Thymus (tissue), 11 donors: ENCODE measurements at regions not wholly inside any gene's neighbourhood (a gene's known extent, or its start where the extent isn't known, plus 50 kb on each side); places are given as distances from the start of the nearest gene placed in this dataset.

Experiments
- DNase-seq, 9 donors: peaks; one replicate each; pipeline ENCODE4 v3.0.0-alpha.2; 2013; ENCODE audit warnings: low spot score in 9 of 9, low read depth in 6 of 9, missing footprints in 1 of 9
- H3K27ac ChIP-seq, 2 donors: one replicate each; pipeline ENCODE4 v1.5.1; 2013; ENCODE audit warnings: control low read depth in 1 of 2, low read depth in 1 of 2, low read length in 1 of 2, mild to moderate bottlenecking in 1 of 2, moderate library complexity in 1 of 2
- H3K27me3 ChIP-seq, 2 donors: one replicate each; pipeline ENCODE4 v1.5.1; 2013; ENCODE audit warnings: low read length in 1 of 2; ENCODE audit not compliant: control insufficient read depth in 2 of 2, insufficient read depth in 1 of 2
- H3K36me3 ChIP-seq, 2 donors: one replicate each; pipeline ENCODE4 v1.5.1; 2013; ENCODE audit warnings: low read length in 1 of 2, mild to moderate bottlenecking in 1 of 2, moderate library complexity in 1 of 2; ENCODE audit not compliant: control insufficient read depth in 2 of 2, insufficient read depth in 2 of 2
- H3K4me1 ChIP-seq, 2 donors: one replicate each; pipeline ENCODE4 v1.5.1; 2013; ENCODE audit warnings: low read length in 2 of 2; ENCODE audit not compliant: control insufficient read depth in 2 of 2, insufficient read depth in 2 of 2
- H3K4me3 ChIP-seq, 2 donors: one replicate each; pipeline ENCODE4 v1.5.1; 2013; ENCODE audit warnings: low read length in 2 of 2, control low read depth in 1 of 2, mild to moderate bottlenecking in 1 of 2
- H3K9me3 ChIP-seq, 2 donors: one replicate each; pipeline ENCODE4 v1.5.1; 2013; ENCODE audit warnings: low read length in 1 of 2, mild to moderate bottlenecking in 1 of 2; ENCODE audit not compliant: control insufficient read depth in 2 of 2, insufficient read depth in 1 of 2
- WGBS: extraction: QIAGEN DNeasy Blood & Tissue Kit; methylation state at CpG from one replicate; pipeline ENCODE4 v1.1.7; 2013; 5-methylcytosine and 5-hydroxymethylcytosine counted together
- donor health status: healthy.

DNA sequence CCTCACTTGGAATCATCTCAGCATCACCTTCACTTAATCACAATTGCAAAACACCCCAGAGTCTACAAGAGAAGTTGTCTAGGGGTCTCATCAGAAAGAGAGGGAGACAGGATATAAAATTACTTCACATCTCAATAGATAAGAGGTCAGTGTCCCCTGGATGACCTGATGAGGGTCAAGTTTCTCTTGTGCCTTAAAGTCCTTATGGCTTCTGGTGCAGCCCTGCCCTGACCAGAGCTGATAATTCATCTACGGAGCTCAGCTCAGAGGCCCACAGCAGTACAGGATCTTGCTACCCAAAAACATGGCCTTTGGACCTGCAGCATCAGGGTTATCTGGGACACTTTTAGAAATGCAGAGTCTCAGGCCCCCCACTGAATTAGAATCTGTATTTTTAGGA, 111.1 kb upstream of the GLI3 start:
- Histone ChIP-seq H3K27ac (no peak overlapping the region), H3K9me3 (no peaks in the 10 kb centered on the region), H3K27me3 (no peaks in the 10 kb centered on the region), H3K4me3 (no peak overlapping the region), H3K4me1 (no peaks in the 10 kb centered on the region), H3K36me3 (no peaks in the 10 kb centered on the region)
- no peak for DNase-seq
- WGBS = 93% methylated on average over 1 of the region's 1 CpG

DNA sequence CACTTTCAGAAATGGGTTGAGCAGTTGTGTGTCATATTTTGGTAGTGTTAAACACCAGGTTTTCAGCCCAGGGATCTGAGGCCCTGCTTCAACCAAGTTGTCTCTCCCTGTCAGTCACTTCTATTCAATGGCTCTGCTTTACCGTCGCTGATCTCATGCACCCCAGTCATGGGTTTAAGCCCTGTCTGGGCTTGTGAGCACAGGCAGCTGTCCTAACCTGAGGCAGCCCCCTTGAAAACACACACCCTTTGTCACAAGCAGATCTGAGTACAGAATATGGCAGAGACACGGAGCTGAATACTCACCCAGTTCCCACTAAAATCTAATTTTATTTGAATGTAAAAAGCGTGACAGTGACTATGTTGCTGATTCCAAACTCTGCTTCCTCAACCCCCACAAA, 110.6 kb upstream of the GLI3 start:
- H3K4me1 ChIP-seq = no peaks in the 10 kb centered on the region
- 90% methylated on average over 4 of the region's 4 CpGs for WGBS
- no peak overlapping the region for H3K4me3 ChIP-seq
- DNase-seq = no peak
- no peaks in the 10 kb centered on the region for H3K36me3 ChIP-seq
- no peaks in the 10 kb centered on the region for H3K9me3 ChIP-seq
- H3K27ac ChIP-seq = no peak overlapping the region
- H3K27me3 ChIP-seq = no peaks in the 10 kb centered on the region

DNA sequence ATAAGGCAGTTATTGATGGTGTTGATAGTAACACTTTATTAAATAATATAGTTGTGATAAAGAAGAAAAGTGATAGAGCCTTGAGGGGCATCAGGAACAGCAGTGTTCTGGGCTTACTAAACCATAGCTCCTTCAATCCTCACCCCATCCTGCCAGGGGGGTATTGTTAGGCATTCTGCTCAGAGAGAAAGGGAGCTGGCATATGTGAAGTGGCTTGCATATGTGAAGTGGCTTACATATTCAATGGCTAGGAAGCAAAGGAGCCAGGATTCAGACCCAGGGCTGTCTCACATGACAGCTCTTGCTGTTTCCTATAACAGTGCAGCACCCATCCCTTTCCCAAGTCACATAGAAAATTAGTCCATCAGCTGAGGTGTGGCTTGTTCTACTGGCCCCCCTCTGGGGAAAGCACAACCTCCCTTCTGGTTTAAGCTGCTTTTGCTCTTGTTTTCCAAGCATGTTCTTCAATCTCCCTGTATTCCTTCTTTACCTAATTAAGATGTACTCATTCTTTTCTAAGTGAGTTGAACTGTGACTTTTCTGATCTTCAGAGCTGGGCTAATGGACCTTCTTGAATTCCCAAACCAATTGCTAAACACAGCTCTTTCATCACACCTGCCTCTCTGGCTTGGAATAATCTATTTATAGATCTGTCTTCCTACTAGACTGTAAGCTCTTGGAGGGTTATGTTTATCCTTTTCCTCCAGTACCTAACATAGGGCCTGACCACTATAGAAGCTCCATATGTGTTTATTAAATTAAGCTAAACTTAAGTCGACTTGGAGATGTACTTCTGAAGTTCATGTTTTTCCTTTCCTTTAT, 108.7 kb upstream of the GLI3 start:
- DNase-seq = no peak
- H3K27ac ChIP-seq = no peak overlapping the region
- H3K9me3 ChIP-seq = no peaks in the 10 kb centered on the region
- 79% methylated on average over 1 of the region's 1 CpG for WGBS
- H3K4me1 ChIP-seq = no peaks in the 10 kb centered on the region
- no peaks in the 10 kb centered on the region for H3K27me3 ChIP-seq
- no peaks in the 10 kb centered on the region for H3K36me3 ChIP-seq
- H3K4me3 ChIP-seq = no peak overlapping the region

DNA sequence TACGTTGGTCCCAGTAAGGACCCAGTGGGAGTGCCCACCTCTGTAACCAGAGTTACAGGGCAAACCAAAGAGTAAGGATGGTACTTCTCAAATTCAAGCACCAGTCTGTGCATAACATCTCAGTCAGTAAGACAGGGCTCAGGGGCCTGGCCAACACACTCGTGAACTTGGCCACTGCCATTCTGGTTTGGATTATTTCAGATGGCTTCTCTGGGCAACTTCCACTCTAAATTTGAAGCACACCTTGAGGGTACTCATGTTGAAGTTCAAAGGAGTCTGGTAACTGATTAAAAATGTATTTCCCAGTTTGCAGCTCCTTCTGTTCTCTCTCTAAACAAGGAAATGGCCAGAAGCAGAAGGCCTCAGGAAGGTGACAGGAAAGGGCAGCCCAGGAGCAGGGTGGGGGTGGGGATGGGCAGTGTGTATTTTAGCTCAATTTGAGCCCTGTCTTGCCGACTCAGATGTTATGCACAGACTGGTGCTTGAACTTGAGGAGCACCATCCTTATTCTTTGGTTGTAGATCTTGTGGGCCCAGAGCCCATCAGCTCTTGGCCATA, 107.3 kb upstream of the GLI3 start:
- no peak overlapping the region for H3K27ac ChIP-seq
- H3K36me3 ChIP-seq = no peaks in the 10 kb centered on the region
- no peaks in the 10 kb centered on the region for H3K27me3 ChIP-seq
- WGBS = 58% methylated on average over 3 of the region's 3 CpGs
- no peak overlapping the region for H3K4me3 ChIP-seq
- DNase-seq = no peak
- H3K9me3 ChIP-seq = no peaks in the 10 kb centered on the region
- H3K4me1 ChIP-seq = no peaks in the 10 kb centered on the region

DNA sequence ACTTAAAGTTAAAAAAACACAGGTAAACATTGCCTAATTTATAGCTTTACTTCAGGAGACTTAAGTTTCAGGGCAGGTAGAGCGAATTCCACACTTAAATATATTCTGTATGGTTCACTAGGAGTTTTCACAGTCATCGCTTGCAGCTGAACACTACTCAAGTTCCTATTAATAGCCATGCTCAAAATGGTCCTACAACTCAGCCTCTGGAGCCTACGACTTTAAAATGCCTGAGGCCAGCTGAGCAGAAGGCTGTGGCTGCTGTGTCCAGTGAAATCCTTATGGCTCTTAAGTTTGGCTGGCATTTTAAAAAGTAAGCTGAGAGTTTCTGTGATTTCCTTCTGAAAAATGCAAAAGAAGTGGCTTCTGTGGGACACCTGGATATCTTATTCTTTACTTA, 105.4 kb upstream of the GLI3 start:
- DNase-seq = no peak
- no peaks in the 10 kb centered on the region for H3K9me3 ChIP-seq
- H3K36me3 ChIP-seq = no peaks in the 10 kb centered on the region
- no peak overlapping the region for H3K27ac ChIP-seq
- no peaks in the 10 kb centered on the region for H3K27me3 ChIP-seq
- WGBS = 82% methylated on average over 3 of the region's 3 CpGs
- no peaks in the 10 kb centered on the region for H3K4me1 ChIP-seq
- H3K4me3 ChIP-seq = no peak overlapping the region

GRCh38 chr7:42340436-42340835, 103.4 kb upstream of the GLI3 start:
- DNase-seq = no peak
- 92% methylated on average over 5 of the region's 5 CpGs for WGBS
- H3K4me3 ChIP-seq = no peak overlapping the region

DNA sequence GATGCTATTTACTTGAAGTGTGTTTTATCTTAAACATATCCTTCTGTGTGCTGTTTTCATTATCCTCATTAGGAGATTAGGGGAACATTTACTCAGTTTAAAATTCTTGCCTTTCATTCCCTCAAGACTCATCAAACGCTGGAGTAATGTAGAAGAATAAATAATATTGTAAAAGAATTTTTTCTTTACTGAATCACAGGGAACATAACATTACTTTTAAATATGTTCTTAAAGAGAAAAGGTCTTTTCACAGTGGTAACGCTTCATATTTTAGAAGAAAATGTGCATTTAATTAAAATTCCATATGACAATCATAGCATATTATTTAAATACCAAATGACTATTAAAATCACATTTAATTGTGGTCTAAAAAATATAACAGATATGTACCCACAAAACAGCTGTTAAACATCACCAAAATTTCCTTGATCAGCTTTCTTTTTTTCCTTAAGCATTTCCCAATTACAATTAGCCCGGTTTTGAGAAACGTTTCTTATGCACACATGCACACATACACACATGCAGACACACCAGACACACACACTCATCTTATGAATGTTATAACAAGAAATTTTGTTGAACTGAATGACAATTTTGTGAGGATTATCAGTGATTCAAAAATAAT, 102.0 kb upstream of the GLI3 start:
- no peaks in the 10 kb centered on the region for H3K4me1 ChIP-seq
- DNase-seq = no peak
- no peaks in the 10 kb centered on the region for H3K9me3 ChIP-seq
- 65% methylated on average over 4 of the region's 4 CpGs for WGBS
- no peak overlapping the region for H3K27ac ChIP-seq
- no peak overlapping the region for H3K4me3 ChIP-seq
- no peaks in the 10 kb centered on the region for H3K36me3 ChIP-seq
- H3K27me3 ChIP-seq = no peaks in the 10 kb centered on the region

More at GRCh38 chr7:42340436-42340835, 103.4 kb upstream of the GLI3 start:
- Histone ChIP-seq H3K4me1 (no peaks in the 10 kb centered on the region), H3K27ac (no peak overlapping the region), H3K27me3 (no peaks in the 10 kb centered on the region), H3K36me3 (no peaks in the 10 kb centered on the region), H3K9me3 (no peaks in the 10 kb centered on the region)

GRCh38 chr7:42338231-42338915, 101.4 kb upstream of the GLI3 start:
- Histone ChIP-seq H3K36me3 (no peaks in the 10 kb centered on the region), H3K4me1 (no peaks in the 10 kb centered on the region), H3K9me3 (no peaks in the 10 kb centered on the region), H3K4me3 (no peak overlapping the region), H3K27me3 (no peaks in the 10 kb centered on the region), H3K27ac (peak overlapping the region in 1 of 2 donors; percentile 11)
- DNase-seq = no peak
- 84% methylated on average over 4 of the region's 4 CpGs for WGBS
